Keratinocyte (primary cell): ENCODE measurements at regions not wholly inside any gene's neighbourhood (a gene's known extent, or its start where the extent isn't known, plus 50 kb on each side); places are given as distances from the start of the nearest gene placed in this dataset.

Experiments used
- DNase-seq: peaks from one replicate; pipeline ENCODE4 v3.0.0-alpha.2; 2011; ENCODE audit warnings: low read depth, missing footprints, low spot score
- FAIRE-seq: peaks from 2 replicates; lab custom pipeline; 2011; peaks lifted over from hg19 to GRCh38; lab: Jason Lieb, UNC
- H2AFZ ChIP-seq: 2 replicates; pipeline ENCODE4 v1.6.0; 2012; ENCODE audit warnings: low read length, control low read depth, inconsistent platforms; ENCODE audit not compliant: control insufficient read depth
- H3K27ac ChIP-seq: 2 replicates; pipeline ENCODE4 v1.5.1; 2011; ENCODE audit warnings: low read length; ENCODE audit not compliant: control insufficient read depth, insufficient read depth
- H3K27me3 ChIP-seq: 3 replicates; pipeline ENCODE4 v1.6.0; 2011; ENCODE audit warnings: low read length; ENCODE audit not compliant: control insufficient read depth, insufficient read depth; ENCODE audit errors: extremely low read depth
- H3K36me3 ChIP-seq, 2 experiments: 2 replicates in 1 of 2; 3 replicates in 1 of 2; pipeline ENCODE4 v1.5.1; 2011; ENCODE audit warnings: low read length in 2 of 2, mild to moderate bottlenecking in 1 of 2; ENCODE audit not compliant: control insufficient read depth in 2 of 2, insufficient read depth in 2 of 2; ENCODE audit errors: extremely low read depth in 1 of 2
- H3K4me1 ChIP-seq: 3 replicates; pipeline ENCODE4 v1.5.1; 2011; ENCODE audit warnings: low read length; ENCODE audit not compliant: control insufficient read depth, insufficient read depth; ENCODE audit errors: extremely low read depth
- H3K4me2 ChIP-seq: 3 replicates; pipeline ENCODE4 v1.6.0; 2011; ENCODE audit warnings: low read depth, low read length; ENCODE audit not compliant: control insufficient read depth, insufficient read depth; ENCODE audit errors: extremely low read depth
- H3K4me3 ChIP-seq, 3 experiments: fragments of 200-600 bp in 1 of 3; sonication (generic) in 1 of 3; 2 replicates in 2 of 3; 3 replicates in 1 of 3; pipeline ENCODE4 v1.5.1; 2011 to 2016; ENCODE audit warnings: low read length in 3 of 3, mild to moderate bottlenecking in 3 of 3, control low read depth in 2 of 3, inconsistent platforms in 1 of 3, low read depth in 1 of 3, mixed read lengths in 1 of 3, mixed run types in 1 of 3, moderate library complexity in 1 of 3; ENCODE audit not compliant: control insufficient read depth in 2 of 3, insufficient read depth in 2 of 3; ENCODE audit errors: extremely low read depth in 1 of 3
- H3K79me2 ChIP-seq: 2 replicates; pipeline ENCODE4 v1.6.0; 2012; ENCODE audit warnings: low read length; ENCODE audit not compliant: control insufficient read depth, insufficient read depth
- H3K9ac ChIP-seq: 3 replicates; pipeline ENCODE4 v1.6.0; 2011; ENCODE audit warnings: low read length; ENCODE audit not compliant: control insufficient read depth, insufficient read depth; ENCODE audit errors: extremely low read depth
- H3K9me1 ChIP-seq: 3 replicates; pipeline ENCODE4 v1.6.0; 2011; ENCODE audit warnings: low read length; ENCODE audit not compliant: control insufficient read depth, insufficient read depth; ENCODE audit errors: extremely low read depth
- H3K9me3 ChIP-seq: 2 replicates; pipeline ENCODE4 v1.5.1; 2012; ENCODE audit warnings: low read depth, low read length; ENCODE audit not compliant: control insufficient read depth
- H4K20me1 ChIP-seq: 3 replicates; pipeline ENCODE4 v1.6.0; 2011; ENCODE audit warnings: low read length; ENCODE audit not compliant: control insufficient read depth, insufficient read depth; ENCODE audit errors: extremely low read depth
- EZH2 ChIP-seq: IDR thresholded peaks from one replicate; pipeline ENCODE4 v1.6.1; 2012; ENCODE audit warnings: inconsistent platforms, mild to moderate bottlenecking, low read length, moderate library complexity
- dilution Hi-C: fragments of 300-500 bp; cut with MboI; formaldehyde crosslinking; loops from one replicate; pipeline ENCODE4 v1.7.0; 2020; ENCODE audit warnings: low sequenced_read_pairs; ENCODE audit not compliant: extremely low pct_ligation_motif_present
- TF ChIP-seq, protein P1 (sequence below), 3 experiments: IDR thresholded peaks in 1 of 3; conservative IDR thresholded peaks in 1 of 3; optimal IDR thresholded peaks in 1 of 3; 2 replicates in 2 of 3; 3 replicates in 1 of 3; pipeline versions ENCODE3 to v1.5.1; 2011; ENCODE audit warnings: low read length in 3 of 3, mild to moderate bottlenecking in 3 of 3, moderate library complexity in 2 of 3, control low read depth in 1 of 3, inconsistent platforms in 1 of 3; ENCODE audit not compliant: insufficient read depth in 2 of 3; ENCODE audit errors: extremely low read depth in 1 of 3

DNA sequence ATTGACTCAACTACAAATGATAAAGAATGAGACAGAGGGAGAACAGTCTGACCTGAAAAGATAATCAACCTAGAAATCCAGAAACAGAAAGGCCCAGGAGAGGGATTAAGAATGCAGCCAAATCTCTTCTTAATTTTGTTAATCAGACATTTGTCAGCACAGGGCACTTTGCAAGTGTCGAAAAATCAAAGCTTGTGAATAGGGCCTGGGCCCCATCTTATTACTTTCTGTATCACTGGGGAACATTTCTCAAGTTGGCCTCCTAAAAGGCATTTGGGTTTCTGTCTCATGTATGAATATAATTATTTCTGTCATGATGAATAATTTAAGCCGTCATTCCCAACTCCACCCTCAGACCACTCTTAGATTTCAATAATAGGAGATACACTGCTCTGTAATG is 308.4 kb upstream of the PRKCQ start:
- no peak overlapping the region for H3K4me2 ChIP-seq
- no peaks in the 10 kb centered on the region for H3K4me1 ChIP-seq
- H3K27me3 ChIP-seq, result no peaks in the 10 kb centered on the region
- H3K36me3 ChIP-seq, result no peaks in the 10 kb centered on the region
- no peaks in the 10 kb centered on the region for H3K9me1 ChIP-seq
- H3K9ac ChIP-seq, result no peak overlapping the region
- no peak overlapping the region for H3K27ac ChIP-seq
- dilution Hi-C loops, result no loop called here
- no peak overlapping the region for H2AFZ ChIP-seq
- no peak for DNase-seq
- H3K79me2 ChIP-seq, result no peaks in the 10 kb centered on the region
- no peak for FAIRE-seq
- H3K4me3 ChIP-seq, result no peak overlapping the region
- H3K9me3 ChIP-seq, result no peaks in the 10 kb centered on the region
- TF ChIP-seq, protein P1, sequence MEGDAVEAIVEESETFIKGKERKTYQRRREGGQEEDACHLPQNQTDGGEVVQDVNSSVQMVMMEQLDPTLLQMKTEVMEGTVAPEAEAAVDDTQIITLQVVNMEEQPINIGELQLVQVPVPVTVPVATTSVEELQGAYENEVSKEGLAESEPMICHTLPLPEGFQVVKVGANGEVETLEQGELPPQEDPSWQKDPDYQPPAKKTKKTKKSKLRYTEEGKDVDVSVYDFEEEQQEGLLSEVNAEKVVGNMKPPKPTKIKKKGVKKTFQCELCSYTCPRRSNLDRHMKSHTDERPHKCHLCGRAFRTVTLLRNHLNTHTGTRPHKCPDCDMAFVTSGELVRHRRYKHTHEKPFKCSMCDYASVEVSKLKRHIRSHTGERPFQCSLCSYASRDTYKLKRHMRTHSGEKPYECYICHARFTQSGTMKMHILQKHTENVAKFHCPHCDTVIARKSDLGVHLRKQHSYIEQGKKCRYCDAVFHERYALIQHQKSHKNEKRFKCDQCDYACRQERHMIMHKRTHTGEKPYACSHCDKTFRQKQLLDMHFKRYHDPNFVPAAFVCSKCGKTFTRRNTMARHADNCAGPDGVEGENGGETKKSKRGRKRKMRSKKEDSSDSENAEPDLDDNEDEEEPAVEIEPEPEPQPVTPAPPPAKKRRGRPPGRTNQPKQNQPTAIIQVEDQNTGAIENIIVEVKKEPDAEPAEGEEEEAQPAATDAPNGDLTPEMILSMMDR (optimal IDR thresholded peaks at IDR 0.05 in 1 of 3, IDR thresholded peaks at IDR 0.05 in 1 of 3, conservative IDR thresholded peaks at IDR 0.05 in 1 of 3; ENCODE audit: extremely low read depth in 1 of 3, insufficient read depth in 2 of 3, low read length in 3 of 3), result no peak
- TF ChIP-seq EZH2, result no peak
- no peaks in the 10 kb centered on the region for H4K20me1 ChIP-seq

DNA sequence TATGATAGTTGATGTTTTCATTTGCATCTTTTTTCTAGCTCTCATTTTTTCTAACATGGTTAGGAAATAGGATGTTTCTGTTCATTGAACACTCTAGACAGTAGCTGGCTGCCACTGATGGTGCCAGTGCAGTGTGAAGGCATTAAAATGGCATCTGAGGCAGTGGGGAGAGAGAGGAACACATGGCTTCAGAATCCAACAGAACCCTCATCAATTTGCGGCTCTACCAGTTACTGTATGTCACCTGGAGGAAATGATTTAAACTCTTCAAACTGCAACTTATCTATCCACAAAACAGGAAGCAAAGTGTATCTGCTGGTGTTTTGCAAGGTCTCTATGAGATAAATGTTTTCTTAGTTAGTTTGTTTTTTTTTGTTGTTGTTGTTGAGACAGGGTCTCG is 305.2 kb upstream of the PRKCQ start:
- TF ChIP-seq, protein P1 (optimal IDR thresholded peaks at IDR 0.05 in 1 of 3, IDR thresholded peaks at IDR 0.05 in 1 of 3, conservative IDR thresholded peaks at IDR 0.05 in 1 of 3; ENCODE audit: extremely low read depth in 1 of 3, insufficient read depth in 2 of 3, low read length in 3 of 3), result no peak
- TF ChIP-seq EZH2, result no peak
- dilution Hi-C loops, result no loop called here
- Histone ChIP-seq H2AFZ (no peak overlapping the region), H3K9me1 (no peaks in the 10 kb centered on the region), H4K20me1 (no peaks in the 10 kb centered on the region), H3K27me3 (no peaks in the 10 kb centered on the region), H3K4me3 (no peak overlapping the region), H3K79me2 (no peaks in the 10 kb centered on the region), H3K36me3 (no peaks in the 10 kb centered on the region), H3K4me2 (no peak overlapping the region), H3K9me3 (no peaks in the 10 kb centered on the region), H3K27ac (no peak overlapping the region), H3K9ac (no peak overlapping the region), H3K4me1 (no peaks in the 10 kb centered on the region)
- no peak for FAIRE-seq
- DNase-seq, result no peak
